Astrocyte of the hippocampus (primary cell): ENCODE measurements at regions not wholly inside any gene's neighbourhood (a gene's known extent, or its start where the extent isn't known, plus 50 kb on each side); places are given as distances from the start of the nearest gene placed in this dataset.
A peak's percentile ranks its signal among the peaks of the same experiment; 100 is the strongest.

Source experiments
- DNase-seq: peaks from one replicate; pipeline ENCODE4 v3.0.0; 2011; ENCODE audit warnings: low read depth, low spot score

GRCh38 chr9:134227451-134228411 is 63.4 kb upstream of the RNU6ATAC start:
- DNase-seq, result no peak

DNA sequence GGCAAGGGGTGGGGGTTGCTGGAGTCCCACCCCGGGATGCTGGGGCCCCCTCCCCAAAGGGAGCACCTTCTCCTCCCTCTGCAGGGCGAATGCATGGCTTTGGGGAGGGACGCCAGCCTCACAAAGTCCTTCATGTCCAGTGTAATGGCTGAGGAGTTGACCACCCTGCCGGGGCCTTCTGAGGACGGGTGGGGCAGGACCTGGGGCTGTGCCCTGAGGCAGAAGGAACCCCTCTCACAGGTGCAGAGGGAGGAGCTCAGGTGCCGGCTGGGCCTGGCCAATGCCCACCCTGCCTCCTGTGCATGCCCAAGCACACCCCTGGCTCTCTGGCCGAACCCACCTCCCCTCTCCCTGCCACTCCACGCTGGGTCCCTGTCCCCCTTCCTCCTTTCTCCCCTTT is 64.3 kb upstream of the RNU6ATAC start:
- no peak for DNase-seq

DNA sequence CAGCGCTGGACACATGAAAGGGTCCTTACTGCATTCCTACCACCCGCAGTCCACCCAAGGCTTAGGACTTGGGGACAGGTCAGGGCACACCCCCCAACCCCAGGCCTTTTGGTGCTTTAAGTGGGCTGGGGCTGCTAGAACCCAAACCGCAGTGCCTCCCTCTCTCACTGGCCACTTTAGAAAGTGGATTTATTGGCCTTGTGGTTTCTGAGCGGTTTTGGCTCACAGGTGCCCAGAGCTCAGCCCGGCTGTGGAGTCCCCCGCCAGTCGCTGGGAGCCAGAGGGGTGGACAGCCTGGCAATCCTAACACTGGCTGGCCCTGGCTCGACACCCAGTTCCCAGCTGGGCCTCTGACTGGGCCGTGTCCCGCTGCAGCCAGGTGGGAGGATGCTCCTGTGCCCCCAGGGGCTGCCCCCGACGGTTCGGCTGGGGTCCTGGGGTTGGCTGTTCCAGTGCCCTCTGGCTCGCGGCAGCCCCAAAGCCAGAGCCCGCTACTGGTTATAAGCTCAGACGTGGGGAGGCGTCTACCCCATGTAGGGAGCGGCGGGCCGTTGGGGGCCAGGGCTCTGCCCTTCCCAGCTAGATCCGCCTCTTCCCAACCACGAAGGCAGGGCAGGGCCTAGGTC is 65.2 kb upstream of the RNU6ATAC start:
- DNase-seq, result no peak

DNA sequence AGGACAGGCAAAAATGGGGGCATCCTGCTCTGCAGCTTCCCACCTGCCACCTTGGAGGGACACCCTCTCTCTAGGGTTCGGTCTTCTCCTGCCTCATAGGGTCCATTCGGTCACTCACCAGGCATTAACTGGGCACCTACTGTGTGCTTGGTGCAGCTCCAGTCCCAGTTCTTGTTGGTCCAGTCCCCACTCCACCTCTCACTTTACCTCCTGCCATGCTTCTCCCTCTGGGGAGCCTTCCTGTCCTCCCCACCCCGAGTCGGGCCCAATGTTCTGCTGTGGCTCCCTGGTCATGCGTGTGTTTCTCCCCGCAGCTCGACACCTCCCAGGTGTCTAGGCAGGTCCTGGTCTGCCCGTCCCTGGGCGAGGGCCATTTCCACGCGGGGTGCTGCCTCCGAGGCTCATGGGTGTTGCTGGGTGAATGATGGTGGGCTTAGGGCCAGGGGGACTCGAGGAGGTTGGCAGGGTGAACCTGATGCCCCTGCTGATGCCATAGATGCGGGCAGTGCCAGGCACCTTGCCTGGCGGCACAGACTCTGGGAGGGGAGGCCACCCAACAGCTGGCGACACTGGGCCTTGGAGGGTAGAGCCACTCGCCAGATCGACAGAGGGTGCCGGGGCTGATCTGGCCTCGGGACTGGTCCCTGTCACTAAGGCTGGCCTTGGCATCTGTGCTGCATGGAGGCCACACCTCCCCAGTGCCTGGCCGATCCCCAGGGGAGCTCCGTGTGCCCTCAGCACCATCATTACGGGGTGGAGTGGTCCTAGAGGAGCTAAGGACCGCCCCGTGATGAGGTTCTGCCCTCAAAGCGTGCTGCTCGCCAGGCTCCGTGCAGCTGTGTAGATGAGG is 66.0 kb upstream of the RNU6ATAC start:
- DNase-seq, result no peak

GRCh38 chr9:134230942-134231325 is 66.6 kb upstream of the RNU6ATAC start:
- DNase-seq, result no peak

DNA sequence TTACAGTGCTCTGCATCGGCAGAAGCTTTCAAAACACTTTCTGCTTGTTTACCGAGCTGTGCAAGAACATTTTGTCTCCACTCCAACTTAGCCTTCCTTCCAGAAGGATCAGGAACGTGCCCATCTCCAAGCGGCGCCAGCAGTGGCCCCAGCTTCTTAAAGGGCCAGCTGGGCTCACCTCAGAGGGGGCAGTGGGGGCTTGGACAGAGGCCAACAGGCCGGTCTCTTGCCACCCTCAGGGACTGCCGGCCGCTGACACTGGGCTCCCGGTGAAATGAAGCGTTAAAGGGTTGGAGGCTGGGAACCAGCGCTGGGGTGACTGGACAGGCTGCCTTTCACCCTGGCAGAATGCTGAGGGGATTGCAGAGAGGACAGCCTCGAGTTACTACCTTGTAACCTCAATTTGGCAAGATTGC is 67.0 kb upstream of the RNU6ATAC start:
- no peak for DNase-seq

DNA sequence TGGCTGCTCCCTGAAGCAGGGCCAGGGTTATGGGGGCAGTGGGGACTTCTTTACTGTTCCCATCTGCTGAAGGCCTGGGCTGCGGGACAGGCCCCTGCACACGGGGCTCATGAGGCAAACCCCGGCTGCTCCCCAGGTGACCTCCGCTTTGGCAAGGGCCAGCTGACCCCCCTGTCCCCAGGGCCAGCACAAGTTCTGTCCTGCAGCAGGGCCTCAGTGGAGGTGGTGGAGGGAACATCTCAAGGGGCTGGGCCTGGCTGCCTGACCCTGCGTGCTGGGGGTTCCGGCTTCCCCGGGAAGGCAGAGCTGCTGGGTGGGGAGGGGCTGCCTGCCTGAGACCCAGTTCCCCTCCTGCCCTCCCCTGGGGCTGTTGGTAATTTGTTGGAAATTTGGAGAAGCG is 67.4 kb upstream of the RNU6ATAC start:
- DNase-seq, result no peak

DNA sequence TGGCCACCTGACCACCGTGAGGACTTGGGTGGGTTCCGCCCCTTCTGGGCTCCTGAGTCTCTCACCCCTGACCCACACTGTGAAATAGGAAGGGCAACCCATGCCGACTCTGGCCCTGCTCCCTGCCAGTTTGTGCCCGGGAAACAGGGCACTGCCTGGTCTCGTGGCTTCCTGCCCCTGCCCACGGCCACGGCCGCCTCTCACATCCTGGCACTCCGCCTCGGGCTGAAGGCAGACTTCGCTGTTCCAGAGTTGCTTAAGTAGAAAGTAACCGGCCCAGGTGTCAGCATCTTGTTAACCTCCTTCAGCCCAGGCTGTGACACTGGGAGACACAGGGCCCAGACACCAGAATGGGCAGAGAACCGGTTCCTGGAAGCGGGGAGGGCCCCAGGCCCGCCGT is 68.7 kb upstream of the RNU6ATAC start:
- DNase-seq, result no peak

- no peak for DNase-seq
Measured at GRCh38 chr9:134234001-134234660, 69.8 kb upstream of the RNU6ATAC start.

DNA sequence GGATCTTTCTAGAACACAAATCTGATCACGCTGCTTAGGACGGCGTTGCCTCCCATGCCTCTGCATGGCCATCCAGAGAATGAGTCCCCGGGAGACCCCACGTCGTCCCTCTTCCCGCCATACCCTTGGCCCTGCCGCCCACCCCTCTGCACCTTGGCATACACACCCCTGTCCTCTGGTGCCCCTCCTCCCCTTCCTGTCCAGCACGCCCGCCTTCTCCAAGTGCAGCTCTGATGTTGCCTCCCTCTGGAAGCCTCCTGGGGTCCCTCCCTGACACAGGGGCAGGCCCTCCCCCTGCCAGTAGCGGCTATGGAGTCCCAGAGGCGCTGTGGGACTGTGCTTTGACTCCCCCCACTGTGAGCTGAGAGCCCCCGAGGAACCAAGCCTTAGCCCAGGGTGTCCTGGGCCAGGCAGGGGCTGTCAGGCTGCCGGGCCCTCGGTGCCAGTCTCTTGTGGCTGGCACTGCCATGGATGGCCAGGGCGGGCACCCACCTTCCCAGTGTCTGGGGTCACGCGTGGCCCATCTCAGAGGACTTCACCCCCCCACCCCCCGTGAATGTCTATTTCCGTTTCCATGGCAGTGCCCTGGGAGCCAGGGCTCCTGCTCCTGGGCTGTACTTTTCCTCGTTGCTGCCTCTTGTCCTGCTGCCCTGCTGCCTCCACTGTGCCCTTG is 70.5 kb upstream of the RNU6ATAC start:
- DNase-seq, result no peak

DNA sequence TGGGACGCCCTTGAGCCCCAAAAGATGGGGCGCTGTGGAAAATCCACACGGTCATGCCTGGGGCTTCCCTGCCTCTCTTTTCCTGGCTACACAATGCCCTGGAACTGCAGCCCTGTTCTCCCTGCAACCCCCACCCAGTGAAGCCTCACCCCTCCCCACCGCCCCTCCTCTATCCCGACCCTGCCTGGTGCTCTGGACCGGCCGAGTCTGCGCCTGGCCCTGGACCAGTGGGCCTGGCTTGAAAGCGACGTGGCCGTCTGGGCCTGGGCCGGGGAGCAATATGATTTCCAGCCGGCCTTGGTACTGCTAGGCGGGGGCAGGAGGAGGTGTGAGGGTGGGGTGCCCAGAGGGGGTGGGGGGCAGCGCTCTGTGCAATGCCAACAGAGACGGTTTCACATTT is 71.0 kb upstream of the RNU6ATAC start:
- no peak for DNase-seq

DNA sequence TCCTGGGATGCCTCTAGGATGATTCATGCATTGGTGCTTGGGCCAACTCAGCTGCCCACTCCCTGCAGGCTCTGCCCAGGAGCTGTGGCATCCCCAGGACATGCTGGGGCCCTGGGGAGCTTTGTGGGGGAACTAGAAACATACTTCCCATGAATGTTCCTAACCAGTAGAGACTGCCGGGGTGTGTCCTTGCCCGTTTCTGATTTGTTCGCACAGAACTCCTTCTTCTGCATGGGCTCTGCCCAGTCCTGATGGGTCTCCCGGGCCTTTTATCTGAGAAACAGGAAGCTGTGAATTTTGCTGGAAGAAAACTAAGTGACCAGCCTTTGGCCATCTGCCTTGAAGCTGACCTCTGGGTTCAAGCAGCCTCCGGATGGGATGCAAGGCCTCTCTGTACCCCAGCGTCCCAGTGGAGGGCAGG is 71.6 kb upstream of the RNU6ATAC start:
- peak; percentile 32 for DNase-seq

DNA sequence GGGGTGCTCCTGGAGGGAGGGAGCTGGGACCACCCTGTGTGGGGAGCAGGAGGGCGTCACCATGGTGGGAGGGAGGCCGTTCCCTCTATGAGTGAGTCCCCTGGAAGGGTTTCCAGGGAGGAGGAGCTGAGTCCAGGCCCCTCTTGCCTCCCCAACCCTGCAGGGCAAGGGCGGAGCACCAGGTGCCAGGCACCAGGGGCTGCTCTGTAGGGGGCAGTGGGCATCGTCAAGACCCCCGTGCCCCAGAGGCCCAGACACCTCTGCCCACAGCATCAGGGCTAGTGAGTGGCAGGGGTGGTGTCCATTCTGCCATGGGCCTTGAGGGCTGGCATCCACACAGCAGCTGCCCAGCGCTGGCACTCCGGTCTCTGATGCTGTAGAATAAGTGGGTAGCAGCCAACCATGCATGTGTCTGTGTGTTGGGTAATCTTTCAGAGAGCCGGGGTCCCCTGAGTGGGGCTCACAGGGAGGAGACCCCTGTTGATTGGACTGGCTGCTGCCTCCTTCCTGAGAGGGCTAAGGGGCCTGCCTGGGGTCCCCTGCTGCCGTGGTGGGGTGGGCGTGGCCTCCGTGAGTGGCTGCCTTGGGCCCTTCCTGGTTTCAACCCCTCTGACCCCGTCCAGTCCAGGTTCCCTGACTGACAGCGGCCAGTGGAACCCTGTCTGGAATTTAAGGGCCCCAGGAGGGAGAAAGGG is 72.7 kb upstream of the RNU6ATAC start:
- no peak for DNase-seq

DNA sequence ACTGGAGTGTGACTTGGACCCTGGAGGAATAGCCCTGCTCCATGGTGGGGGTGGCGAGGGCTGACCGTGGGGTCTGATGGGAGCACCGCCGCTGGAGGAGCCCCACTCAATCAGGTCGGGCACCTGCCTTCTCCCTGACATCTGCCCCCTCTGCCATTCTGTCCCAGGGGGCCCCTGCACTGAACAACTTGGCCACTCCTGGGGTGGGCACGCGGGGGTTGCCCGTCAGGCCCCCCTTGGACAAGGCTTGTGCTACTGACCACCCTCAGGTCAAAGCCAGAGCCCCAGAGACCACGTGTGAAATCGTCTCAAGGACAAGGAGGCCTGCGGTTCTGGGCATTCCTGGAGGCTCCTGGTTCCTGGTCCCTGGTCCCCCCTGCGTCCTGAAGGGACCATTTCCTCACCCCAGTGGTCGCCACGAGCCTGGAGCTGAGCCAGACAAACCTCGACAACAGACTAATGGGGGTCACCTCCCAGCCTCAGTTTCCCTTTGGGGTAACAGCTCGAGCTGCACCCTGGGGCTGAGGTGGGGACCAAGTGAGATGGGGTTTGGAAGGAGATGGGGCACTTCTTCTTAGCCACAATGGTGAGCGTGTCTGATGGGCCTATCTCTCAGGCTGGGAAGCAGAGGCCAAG is 73.4 kb upstream of the RNU6ATAC start:
- no peak for DNase-seq

GRCh38 chr9:134239130-134239903 is 75.0 kb upstream of the RNU6ATAC start:
- no peak for DNase-seq

GRCh38 chr9:134239939-134240338 is 75.6 kb upstream of the RNU6ATAC start:
- no peak for DNase-seq

DNA sequence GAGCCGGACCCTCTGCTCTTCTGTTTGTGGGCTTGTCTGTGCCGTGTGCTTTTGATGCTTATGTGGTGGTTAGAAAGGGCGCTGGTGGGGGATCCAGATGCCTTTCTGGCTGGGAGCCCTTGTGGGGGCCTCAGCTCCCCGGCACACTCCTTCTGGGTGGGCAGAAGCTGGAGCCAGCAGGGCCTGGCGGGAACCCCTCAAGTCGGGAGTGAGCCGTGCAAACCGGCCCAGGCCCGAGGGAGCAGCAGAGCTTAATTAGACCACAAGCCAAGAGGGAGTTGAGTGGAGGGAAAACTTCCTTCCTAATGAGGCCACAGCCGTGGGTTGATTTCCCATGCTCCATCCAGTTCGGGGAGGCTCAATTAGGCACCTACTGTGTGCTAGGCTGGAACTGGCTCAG is 76.0 kb upstream of the RNU6ATAC start:
- DNase-seq, result no peak

DNA sequence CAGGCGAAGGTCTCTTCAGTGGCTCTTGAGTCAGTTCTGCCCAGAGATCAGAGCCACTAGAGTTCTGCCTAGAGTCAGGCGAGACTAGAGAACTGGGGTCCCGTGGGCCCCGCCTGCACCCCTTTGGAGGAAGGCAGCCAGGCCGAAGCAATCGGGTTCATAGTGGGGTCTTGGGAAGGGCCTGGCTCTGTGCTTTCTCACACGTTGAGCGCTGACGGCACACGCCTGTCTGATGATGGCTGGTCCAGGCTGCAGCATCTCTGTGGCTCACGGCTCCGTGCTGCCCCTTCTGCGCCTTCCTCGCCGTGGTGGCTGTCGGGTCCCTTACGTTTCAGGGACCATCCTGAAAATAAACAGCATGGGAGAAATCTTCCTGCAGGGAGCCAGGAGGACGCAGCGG is 78.3 kb upstream of the RNU6ATAC start:
- no peak for DNase-seq

DNA sequence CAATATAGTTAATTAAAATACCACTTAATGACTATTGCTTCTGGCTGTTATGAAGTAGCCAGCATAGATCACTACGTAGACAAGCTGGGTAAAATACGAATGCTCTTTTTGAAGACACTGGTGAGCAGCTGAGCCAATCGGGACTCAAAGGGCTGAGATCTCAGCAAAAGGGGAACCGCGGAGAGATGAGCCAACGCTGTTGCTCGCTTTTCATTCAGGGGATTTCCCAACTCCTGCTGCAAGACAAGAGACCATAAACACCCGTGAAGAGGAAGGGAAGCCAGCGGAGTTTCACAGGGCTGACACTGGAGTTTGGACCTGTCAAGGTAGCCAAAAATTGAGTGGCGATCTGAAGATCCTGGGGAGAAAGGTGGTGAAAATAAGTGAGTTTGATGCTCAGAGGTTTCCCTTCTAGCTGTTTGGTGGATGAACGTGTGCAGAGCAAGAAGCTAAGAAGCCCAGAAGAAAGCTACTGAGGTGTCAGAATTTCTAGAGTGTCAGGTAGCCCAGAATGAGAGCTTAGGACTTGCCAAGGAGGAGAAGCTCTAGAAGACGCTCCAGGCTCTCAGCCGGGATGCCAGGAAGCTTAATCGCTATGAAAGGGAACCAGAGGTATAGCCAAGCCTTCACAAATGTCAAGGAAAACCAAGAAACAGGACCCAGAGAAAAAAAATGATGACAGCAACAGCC is 79.6 kb upstream of the RNU6ATAC start:
- no peak for DNase-seq
